ACHN (cell line): ENCODE measurements at regions not wholly inside any gene's neighbourhood (a gene's known extent, or its start where the extent isn't known, plus 50 kb on each side); places are given as distances from the start of the nearest gene placed in this dataset.
"Not testable (repeated sequence)": the region's sequence is repeated elsewhere in the genome, so short reads cannot be mapped to it uniquely, and the experiment has no call there.

ENCODE experiments used
- DNase-seq: peaks from one replicate; pipeline ENCODE4 v3.0.0-alpha.2; 2015
- in situ Hi-C: cut with HindIII; loops from 2 replicates; pipeline ENCODE4 v1.10.0; 2017; ENCODE audit warnings: low sequenced_read_pairs, low pct_ligation_motif_present, low pct_unique_long_range_greater_than_20kb

DNA sequence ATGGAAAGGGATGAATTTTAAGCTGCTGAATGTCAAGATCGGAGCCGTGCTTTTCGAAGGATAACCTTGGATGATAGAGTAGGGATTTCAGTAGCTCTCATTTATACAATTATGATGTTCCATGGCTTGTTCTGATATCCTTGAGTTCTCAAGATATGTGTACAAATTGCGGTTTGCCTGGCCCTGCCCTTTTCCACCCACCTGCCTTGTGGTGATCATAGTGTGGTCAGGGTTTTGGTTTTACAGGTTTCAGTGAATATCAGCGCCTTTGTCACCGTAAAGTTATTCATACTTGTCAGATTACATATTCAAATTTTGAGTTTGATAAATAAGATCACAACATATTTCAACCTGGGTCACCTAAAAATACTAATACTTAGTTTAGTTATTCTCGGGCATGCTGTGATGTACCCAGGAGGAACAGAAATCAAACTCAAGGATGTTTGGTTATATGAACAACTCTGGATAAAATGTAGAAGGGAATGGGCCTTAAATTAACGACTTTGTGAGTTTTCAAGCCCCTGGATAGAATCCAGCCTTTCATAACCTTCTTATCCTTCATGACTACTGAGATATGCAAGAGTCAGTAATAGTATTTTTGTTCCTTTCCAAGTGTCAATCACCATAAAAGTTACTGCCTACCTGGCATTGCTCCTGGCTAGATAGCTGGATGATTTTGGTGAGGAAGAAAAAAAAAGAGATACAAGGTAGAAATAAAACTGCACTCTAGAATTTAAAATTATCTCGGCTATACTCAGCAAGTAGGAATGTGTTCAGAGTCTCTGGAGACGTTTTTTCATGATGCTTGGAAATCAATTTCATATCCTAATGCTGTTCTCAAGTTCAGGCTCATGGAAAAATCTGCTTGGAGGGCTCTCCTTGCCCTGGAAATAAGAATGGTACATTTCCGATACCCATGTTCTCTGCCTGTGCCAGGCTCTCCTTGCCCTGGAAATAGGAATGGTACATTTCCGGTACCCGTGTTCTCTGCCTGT is 209.2 kb upstream of the TPRG1 start:
- no peak for DNase-seq
- in situ Hi-C loops, result no loop called here

DNA sequence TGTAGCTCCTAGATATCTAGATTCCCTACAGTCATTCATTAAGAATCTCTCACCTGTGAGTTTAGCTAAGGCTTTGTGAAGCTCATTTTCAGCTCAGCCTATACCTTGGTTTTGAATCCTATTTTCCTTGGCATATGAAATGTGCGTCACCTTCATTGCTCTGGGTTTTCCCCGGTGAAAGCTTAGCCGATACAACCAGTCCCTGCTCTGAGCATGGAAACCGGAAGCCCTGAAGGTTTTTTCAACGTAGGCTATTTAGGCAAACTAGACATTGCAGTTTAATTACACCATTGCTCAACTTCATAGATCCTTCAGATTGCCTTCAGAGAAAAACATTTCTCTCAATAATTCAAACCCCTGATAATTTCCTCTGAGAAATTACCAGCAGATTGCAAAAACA is 206.8 kb upstream of the TPRG1 start:
- no peak for DNase-seq
- in situ Hi-C loops, result no loop called here

DNA sequence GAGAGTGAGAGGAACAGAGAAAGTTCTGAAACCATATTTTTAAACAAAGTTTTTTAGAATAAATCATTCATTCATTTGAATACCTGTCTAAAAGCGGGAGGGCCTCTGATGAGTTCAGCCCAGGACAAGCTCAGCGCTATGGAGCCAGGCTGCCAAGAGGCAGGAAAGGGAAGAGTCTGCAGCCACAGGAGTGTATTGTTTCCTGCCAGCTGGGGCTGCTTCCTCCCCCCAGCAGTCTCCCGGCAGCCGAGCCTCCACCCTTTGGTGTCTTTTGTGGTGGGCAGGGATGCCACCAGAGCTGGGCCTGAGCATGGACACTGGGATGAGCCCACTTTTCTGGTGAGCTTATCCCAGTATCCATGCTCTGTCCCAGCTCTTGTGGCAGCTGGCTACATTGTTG is 199.5 kb upstream of the TPRG1 start:
- DNase-seq, result no peak
- in situ Hi-C loops, result no loop called here

DNA sequence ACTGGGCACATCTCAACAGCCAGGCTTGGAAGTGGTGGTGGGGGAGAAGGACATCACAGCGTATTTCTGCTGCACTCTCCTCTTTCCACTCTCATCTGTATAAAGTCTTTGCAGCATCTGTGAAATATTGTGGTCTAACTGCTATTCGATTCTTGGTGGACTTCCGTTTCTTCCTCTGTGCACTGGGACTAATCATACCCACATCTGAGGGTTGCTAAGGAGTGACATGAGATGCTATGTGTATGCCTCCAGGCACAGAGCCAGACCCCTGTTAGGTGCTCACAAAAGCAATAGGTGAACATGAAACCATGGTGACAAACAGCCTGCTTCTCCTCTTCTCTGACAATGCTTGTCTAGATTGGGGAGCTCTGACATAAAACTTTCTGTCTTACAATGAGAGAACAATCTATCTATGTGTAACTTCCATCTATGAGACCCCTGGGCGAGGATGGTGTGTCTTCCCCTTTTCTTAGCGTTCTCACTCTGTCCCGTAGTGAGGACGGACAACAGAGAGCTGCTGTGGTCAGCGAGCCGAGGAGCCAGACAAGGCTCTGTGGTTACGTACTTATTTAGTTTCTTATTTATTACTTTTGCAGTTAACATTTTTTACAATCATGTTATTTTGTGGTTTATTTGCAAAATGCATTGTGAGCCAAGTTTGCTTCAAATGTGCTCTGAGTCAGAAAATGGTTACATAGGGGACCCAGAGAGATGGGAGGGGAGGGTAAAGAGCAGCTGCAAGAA is 196.7 kb upstream of the TPRG1 start:
- in situ Hi-C loops, result no loop called here
- no peak for DNase-seq

DNA sequence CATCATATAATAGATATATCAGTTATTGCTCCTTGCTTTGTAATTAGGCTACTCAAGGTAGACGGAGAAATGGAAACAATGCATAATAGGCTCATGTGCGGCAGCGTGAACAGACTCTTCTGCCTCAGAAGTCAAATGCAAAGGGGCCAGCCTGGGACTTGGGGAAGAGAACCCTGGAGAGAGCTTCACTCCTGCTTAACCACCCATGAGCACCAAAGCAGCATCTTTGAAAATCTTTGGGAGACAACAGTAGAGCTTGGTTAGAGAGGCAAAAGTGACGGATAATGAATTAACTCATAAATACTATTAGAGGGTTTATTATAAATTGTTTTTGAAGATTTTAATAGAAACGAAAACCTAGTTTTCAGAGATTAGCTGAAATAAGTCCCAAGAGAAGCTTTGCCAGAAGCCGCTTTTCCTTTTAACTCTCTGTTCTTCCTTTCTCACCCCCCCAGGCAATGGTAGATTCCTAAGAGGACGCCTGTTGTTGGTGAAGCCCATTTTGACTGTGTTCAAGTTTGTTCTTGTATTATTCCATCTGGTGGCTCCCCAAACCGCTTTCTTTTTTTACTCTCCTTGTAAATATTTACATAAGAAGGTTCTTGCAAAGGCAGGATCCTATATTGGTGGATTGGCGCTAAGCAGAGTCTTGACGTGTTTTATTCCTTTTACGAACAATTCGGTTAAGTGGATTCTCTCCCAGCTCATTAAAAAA is 196.0 kb upstream of the TPRG1 start:
- no peak for DNase-seq

DNA sequence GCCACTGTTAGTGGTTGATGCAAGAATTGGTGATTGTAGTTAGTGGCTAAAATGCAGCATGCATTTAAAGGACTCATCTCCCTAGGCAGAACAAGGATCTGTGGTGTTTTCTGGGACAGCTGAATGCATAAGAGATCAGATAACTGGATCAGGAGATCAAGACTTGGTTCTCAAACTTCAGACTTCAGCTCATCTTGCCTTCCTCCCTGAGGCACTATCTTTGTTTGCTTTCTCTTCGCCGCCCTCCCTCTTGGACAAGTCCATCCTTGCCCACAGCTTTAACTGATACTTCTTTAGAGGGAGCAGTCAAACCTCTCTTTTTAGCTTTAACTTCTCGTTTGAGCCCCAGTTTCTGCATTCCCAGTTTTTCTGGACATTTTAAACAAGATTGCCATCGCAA is 195.4 kb upstream of the TPRG1 start:
- DNase-seq, result no peak
- in situ Hi-C loops, result no loop called here

More for the DNA sequence above, 196.0 kb upstream of the TPRG1 start:
- in situ Hi-C loops, result no loop called here

DNA sequence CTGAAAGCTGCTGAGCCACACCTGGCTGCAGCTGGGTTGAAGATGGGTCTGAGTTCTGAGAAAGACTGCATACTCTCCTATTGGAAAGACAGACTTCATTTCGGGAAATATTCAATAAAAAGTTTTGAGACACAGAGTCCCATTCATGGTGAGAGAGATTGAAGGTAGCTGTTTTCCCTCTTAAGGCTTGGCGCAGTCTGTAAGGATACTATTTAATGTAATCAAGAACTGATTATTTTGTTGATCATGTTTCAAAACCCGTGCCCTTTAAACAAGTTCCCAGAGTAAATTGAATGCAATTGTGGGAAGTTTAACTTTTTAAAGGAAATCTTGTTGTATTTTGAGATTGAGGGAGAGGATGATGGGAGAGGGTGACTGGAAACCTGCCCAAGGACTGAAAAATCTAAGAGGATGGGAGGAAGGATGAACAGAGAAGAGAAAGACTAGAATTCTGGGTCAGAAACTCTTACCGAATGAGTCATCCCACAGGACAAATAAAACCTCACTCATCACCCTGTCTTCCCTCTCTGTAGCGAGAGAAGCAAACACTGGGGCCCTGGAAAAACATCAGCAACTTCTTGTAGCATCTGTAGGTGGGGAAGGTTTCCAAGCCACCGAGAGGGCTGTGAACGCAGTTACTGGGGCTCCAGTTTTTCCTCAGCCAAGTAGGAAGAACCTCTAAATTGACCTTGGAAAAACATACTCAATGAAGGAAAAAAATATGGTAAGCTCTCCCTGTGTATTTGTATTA is 193.2 kb upstream of the TPRG1 start:
- no peak for DNase-seq
- in situ Hi-C loops, result no loop called here

DNA sequence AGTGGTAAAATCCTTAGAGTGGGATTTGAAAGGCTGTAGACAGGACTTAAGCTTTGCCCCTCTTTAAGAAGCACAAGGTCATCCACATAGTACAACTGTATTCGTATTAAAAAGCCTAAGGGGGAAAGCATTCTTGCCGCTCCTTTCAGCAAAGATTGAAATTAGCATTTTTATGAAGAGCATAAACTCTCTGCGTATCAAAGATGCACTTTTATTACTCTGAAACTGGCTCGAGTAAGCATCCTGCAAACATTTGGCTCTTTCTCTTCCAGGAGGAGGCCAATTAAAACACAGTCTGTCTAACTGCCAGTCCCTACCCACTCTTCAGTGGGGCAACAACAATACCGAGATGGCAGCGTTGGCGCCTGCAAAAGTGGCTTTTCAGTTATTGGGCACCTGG is 192.5 kb upstream of the TPRG1 start:
- DNase-seq, result no peak
- in situ Hi-C loops, result no loop called here

DNA sequence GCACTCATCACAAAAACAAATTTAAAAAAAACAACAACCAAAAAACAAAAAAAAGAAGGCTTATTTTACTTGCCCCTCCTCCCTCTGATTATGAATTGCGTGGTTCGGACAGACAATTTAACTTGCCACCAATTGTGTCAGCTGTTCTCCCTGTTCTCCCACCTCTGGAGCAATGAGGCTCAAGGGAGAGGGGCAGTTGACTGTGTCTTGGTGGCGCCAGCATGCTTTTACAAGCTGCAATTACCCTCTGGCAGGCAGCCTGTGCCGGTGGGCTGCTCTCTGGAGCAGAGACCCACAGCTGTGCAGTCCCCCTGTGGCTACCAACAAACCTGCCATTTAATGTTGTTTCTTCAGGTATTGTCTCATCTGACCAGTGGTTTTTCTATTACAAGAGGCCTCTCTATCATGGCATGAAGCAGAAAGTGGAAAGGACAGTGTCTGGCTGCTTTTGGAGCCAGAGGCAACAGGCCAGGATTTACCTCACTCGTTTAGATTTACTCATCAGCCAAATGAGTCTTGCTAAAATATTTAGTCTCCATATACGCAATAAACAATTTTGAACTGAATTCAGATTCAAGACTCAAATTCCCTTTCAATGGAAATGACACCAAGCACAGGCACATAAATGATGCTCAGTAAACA is 192.0 kb upstream of the TPRG1 start:
- DNase-seq, result no peak
- in situ Hi-C loops, result no loop called here

DNA sequence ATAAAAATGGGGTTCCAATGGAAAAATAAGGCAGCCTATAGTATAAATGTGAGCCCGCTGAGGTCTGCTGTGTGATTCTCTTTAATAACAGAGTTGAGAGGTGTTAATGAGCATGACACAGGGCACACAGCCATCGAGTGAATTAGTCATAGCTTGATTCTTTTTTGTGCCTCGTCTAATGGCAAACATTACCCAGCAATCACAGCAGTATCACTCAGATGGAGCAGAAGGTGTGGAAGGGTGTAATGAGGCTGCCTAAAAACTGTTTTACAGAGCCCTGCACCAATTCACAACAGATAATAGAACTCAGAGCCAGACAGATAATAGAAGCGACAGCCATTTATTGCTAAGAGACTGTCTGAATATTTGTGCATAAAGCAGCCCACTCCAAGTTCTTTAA is 178.6 kb upstream of the TPRG1 start:
- in situ Hi-C loops, result no loop called here
- DNase-seq, result no peak

DNA sequence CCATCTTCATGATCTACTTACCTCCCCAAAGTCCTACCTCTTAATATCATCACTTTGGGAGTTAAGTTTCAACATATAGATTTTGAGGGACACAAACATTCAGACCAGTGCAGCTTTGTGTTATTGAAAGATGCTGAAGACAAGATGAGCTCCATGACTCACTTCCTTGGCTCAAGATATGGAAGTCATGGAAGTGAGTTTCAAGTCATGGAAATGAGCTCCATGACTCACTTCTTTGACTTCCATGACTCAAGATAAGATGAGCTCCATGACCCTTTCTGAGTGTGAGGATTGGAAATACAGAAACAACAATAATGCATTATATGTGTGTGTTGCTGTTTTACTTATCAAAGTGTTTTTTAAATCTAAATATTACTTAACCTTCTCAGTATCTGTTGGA is 170.2 kb upstream of the TPRG1 start:
- peak; percentile 61 for DNase-seq
- in situ Hi-C loops, result no loop called here

DNA sequence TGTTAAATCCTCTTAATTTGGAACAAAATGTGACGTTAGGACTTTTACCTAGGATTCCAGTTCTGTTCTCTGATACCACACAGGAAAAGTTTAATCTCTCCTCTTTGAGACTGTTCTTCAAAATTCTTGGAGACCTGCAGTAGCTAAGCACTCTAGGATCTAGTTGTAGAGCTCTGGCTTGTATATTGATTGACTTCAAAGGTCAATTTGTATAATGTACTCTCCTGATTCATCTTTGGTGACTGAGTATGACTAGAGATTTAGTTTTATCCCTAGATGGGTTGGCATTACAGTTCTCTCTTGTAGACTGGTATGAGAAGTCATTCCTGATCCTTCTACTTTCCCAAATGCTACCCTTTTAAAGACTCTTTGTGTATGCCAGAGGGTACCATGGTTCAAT is 168.4 kb upstream of the TPRG1 start:
- no peak for DNase-seq
- in situ Hi-C loops, result no loop called here

DNA sequence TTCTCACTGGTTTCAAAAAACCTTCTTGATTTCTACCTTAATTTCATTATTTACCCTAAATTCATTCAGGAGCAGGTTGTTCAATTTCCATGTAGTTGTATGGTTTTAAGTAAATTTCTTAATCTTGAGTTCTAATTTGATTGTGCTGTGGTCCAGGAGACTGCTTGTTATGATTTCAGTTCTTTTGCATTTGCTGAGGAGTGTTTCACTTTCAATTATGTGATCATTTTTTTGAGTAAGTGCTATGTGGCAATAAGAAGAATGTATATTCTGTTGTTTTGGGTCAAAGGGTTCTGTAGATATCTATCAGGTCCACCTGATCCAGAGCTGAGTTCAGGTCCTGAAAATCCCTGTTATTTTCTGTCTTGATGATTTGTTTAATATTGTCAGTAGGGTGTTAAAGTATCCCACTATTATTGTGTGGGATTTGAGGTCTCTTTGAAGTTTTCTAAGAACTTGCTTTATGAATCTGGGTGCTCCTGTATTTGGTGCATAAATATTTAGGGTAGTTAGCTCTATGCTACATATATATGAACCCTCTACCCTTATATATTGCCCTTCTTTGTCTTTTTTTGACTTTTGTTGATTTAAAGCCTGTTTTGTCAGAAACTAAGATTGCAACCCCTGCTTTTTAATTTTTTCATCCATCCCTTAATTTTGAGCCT is 158.4 kb upstream of the TPRG1 start:
- in situ Hi-C loops, result no loop called here
- no peak for DNase-seq

DNA sequence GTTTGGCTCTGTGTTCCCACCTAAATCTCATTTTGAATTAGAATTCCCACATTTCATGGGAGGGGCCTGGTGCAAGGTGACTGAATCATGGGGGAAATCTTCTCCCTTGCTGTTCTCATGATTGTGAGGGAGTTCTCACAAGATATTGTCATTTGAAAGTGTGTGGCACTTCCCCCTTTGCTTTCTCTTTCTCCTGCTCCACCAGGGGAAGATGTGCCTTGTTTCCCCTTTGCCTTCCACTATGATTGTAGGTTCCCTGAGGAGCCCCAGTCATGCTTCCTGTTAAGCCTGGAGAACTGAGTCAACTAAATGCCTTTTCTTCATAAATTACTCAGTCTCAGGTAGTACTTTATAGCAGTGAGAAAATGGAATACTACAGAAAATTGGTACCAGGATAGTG is 157.2 kb upstream of the TPRG1 start:
- no peak for DNase-seq
- in situ Hi-C loops, result no loop called here

DNA sequence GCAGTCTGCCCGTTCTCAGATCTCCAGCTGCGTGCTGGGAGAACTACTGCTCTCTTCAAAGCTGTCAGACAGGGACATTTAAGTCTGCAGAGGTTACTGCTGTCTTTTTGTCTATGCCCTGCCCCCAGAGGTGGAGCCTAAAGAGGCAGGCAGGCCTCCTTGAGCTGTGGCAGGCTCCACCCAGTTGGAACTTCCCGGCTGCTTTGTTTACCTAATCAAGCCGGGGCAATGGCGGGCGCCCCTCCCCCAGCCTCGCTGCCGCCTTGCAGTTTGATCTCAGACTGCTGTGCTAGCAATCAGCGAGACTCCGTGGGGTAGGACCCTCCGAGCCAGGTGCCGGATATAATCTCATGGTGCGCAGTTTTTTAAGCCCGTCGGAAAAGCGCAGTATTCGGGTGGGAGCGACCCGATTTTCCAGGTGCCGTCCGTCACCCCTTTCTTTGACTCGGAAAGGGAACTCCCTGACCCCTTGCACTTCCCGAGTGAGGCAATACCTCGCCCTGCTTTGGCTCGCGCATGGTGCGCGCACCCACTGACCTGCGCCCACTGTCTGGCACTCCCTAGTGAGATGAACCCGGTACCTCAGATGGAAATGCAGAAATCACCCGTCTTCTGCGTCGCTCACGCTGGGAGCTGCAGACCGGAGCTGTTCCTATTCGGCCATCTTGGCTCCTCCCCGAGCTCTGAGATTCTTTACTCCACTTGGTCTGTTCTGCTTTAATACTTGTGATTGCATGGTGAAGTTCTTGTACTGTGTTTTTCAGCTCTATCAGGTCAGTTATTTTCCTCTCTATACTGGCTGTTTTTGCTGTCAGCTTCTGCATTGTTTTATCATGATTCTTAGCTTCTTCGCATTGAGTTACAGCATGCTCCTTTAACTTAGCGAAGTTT is 148.9 kb upstream of the TPRG1 start:
- DNase-seq, in situ Hi-C loops: not testable (repeated sequence)

DNA sequence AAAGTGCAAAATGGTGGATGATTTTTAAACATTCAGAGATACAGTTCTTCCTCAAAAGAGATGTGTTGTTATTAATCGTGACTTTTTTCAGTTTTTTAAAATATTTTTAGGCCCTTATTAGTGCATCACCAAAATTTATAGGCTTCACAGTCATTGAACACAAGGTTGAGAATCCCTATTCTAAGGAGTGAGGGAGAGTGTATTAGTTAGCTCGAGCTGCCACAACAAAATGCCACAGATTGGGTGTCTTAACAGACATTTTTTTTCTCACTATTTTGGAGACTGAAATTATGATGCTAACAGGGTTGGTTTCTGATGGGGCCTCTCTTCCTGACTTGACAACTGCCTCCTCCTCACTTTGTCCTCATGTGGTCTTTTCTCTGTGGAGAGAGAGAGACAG is 145.9 kb upstream of the TPRG1 start:
- in situ Hi-C loops, result no loop called here
- no peak for DNase-seq
